Upper lobe of left lung (tissue), 4 donors: ENCODE measurements at regions not wholly inside any gene's neighbourhood (a gene's known extent, or its start where the extent isn't known, plus 50 kb on each side); places are given as distances from the start of the nearest gene placed in this dataset.

Source experiments
- CTCF ChIP-seq, 6 experiments: fragments of 450-650 bp in 4 of 6; fragments of 200-600 bp in 2 of 6; sonication (generic) in 2 of 6; IDR thresholded peaks; one replicate each; pipeline ENCODE4 v1.5.1; 2016 to 2019; ENCODE audit warnings: antibody characterized with exemption in 6 of 6
- POLR2A ChIP-seq, 4 donors: fragments of 450-650 bp; IDR thresholded peaks; one replicate each; pipeline ENCODE4 v1.5.1; 2016 to 2017; ENCODE audit warnings: antibody characterized with exemption in 4 of 4, mild to moderate bottlenecking in 2 of 4

DNA sequence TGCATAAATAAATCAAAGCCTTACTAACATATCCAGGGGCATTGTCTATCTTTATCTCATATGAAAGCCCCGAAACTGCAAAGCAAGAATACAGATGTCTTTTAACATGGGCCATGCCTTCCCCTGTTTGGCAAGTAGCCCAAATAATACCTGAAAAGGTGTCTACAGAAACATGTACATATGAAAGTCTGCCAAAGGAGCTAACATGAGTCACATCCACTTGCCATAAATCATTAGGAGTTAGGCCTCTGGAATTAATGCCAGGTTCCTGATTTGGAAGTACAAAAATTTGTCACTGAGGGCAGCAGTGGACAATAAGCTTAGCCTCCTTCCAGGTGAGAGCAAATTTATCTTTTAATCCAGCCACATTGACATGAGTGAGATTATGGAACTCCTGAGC, 85.5 kb upstream of the PGR start:
- no peak for TF ChIP-seq CTCF (IDR thresholded peaks at IDR 0.05)
- no peak for TF ChIP-seq POLR2A (IDR thresholded peaks at IDR 0.05)
